Stimulated activated CD8-positive, alpha-beta memory T cell treated with anti-CD3 and anti-CD28 coated beads, Interleukin-7, amount 100 ng/mL, for 24 hours (primary cell): ENCODE measurements at regions not wholly inside any gene's neighbourhood (a gene's known extent, or its start where the extent isn't known, plus 50 kb on each side); places are given as distances from the start of the nearest gene placed in this dataset.

Experiments
- DNase-seq: peaks from one replicate; pipeline ENCODE4 v3.0.0-alpha.2; 2020; ENCODE audit warnings: low read depth

DNA sequence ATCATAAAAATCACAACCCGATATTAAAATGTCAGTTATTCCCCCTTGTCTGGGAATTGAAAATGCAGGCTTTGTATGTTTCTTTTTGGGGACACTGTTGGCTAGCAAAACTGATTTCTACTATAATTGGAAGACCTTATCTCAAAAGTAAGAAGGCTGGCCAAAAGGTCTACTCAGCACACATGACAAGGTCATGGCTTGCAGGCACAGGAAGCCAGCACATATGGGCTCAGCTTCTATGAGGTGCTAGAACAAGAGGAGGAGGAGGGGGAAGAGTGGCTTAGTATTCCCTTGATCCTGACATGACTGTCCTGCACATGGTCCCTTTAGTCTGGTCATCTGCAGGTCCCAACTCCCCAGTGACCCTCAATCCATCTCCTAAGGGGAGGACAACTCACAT, 681.2 kb downstream of the SQOR start:
- no peak for DNase-seq

DNA sequence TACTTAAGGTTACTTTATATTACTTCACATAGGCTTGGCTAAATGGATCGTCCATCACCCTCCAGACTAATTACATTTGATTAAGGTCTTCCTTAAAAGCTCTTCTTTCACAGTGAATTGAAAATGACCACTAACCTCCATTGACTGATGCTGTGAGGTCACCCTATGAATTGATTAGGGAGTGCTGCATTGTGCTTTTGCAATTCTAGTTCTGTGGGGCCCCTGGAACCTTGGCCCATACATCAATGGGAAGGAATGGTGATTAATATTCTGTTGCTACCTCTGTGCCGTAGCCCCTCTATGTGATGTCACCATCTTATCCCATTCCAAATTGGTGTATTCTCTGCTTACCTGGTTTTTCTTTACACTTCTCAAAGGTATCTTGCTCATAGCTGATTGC, 682.2 kb downstream of the SQOR start:
- no peak for DNase-seq

DNA sequence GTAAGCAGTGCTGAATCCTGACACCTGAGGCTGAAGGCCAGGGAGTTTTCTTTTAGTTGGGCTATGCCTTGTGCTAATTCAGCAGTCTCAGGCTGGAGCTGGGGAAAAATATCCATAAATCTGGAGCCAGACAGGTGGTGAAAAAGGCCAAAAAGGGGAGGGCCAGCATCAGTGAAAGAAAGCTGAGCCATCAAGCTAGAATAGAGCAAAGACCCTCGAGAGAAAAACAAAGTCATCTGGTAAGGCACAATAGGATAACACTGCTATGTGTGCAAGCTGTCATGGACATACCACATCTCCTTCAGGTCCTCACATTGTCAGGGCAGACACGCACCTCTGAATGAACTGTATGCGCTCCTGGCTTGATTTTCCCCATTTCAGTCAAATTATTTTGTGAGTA, 687.9 kb downstream of the SQOR start:
- DNase-seq: no peak

GRCh38 chr15:46326173-46326572, 691.3 kb downstream of the SQOR start:
- no peak for DNase-seq

GRCh38 chr15:46328821-46329220, 694.0 kb downstream of the SQOR start:
- no peak for DNase-seq

DNA sequence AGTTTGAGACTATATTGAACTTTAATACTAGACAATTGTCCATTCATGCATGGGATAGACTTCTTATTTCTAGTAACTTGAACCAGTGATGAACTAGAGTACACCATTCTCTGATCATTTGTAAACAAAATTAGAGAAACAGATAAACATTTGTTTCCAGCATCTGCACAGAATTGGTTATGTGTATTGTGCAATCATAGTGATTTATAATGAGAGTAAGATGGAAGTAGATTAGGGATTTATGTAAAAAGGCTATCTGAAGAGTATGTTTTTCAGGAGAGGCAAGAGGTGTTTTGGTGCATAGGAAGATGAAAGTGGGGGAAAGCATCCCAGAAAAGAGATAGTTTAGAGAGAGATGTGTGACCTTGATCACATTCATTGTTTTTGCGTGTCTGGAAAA, 695.0 kb downstream of the SQOR start:
- no peak for DNase-seq

DNA sequence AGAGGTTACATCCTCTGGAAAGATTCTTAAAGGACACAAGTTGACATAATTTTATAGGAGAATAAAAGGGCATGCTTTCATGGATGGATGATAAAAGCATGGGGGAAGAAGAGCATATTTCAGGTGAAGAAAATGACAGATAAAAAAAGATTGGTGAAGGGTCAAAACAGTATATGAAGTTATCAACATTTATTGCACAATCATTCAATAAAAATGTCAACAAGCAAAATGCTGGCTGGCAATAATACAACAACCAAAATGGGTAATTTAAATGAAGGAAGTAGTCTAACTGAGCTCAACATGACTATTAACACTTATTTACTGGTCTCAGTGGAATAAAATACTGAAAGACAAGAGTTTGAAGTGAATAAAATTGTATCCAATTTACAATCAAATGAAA, 696.7 kb downstream of the SQOR start:
- DNase-seq: no peak

- no peak for DNase-seq
Measured at GRCh38 chr15:46343196-46343935, 708.5 kb downstream of the SQOR start.

DNA sequence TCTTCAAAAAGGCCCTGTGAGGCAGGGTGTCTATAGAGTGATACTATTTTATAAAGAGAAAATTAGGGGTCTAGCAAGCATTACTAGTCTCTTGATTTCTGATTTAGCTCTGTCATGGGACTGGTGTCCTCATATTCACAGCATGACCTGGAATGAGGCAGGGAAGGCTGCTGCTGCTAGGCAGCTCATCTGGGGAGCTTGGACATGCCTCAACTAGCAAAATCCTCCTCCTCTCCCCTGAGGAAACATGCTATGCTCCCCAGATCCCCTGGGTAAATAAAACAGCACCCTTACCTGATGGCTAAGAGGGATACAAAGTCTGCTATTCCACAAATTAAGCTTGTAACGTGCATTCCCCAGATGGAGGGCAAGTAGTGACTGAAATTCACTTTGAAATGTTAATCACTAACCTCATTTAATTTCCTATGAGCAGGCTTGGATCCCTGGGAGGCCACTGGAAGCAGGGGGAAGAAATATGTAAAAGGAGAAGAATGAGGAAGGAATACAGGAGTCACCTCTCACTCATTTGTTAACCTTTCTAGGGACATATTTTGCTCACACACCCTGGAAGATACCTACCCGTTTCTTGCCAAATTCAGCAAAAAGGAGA, 709.4 kb downstream of the SQOR start:
- DNase-seq: no peak

- no peak for DNase-seq
Measured at GRCh38 chr15:46344915-46345314, 710.1 kb downstream of the SQOR start.

- DNase-seq: no peak
Measured at GRCh38 chr15:46354443-46354842, 719.6 kb downstream of the SQOR start.

DNA sequence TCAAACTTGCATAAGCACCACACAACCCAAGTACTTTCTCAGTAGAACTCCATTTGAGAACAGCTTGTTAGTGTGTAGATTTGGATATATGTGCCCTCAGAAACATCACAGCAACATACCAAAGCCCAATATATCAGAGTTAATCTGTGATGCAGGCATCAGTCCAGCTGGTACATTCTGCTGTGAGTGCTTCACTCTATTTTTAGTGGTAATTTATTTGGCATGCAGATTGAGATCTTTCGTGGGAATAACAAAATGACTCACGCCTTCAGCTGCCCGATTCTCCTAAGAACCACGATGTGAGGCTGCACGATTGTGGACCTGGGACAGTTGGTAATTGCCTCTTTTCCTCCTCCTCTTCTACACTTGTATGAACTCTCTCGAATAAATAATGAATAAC, 730.7 kb downstream of the SQOR start:
- DNase-seq: no peak

DNA sequence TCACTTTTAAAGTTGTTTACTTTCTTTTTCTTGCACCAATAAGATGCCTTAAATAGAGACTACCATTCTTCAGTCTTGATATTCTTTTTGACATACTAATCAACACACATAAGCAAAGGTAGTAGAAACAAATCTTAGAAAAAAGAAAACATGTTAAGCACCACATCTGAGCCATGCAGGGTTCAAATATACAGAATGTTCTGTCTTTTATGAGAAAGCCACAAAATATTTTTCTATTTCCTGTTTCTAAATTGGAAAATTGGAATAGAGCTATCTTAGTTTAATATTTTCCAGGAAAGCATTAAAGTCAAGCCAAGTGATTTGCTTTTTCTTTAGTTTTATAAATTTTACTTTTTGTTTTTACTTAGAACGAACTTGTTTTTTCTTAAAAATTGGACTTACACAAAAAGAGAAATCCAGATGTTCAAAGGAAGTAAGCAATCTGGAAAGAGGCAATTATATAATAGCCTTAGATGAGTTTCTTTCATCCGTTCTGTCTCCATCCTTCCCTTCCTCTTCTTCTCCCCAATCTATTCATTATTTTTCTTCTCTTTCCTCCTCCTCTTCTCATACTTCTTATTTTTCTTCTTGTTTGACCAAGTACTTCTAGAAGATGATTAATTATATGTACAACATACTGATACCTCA, 731.7 kb downstream of the SQOR start:
- DNase-seq: no peak

- DNase-seq: no peak
Measured at GRCh38 chr15:46383978-46384377, 749.1 kb downstream of the SQOR start.

DNA sequence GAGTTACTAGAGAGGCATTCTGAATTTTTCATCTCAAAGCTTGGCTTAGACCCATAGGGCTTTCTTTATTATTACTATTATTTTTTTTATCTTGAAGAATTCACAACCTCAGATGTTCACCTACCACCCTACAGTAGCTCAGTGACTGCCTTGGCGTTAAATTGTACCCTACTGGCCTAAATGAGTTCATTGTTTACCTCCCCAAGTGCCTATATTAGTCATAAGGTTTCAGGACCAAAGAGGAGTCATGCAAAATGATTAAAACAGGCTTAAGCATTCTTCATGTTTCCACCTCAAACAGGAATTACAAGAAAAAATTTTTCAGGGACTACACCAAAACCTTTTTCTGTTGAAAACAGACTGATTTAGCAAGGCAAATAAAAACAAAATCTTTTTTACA, 751.5 kb downstream of the SQOR start:
- DNase-seq: no peak

DNA sequence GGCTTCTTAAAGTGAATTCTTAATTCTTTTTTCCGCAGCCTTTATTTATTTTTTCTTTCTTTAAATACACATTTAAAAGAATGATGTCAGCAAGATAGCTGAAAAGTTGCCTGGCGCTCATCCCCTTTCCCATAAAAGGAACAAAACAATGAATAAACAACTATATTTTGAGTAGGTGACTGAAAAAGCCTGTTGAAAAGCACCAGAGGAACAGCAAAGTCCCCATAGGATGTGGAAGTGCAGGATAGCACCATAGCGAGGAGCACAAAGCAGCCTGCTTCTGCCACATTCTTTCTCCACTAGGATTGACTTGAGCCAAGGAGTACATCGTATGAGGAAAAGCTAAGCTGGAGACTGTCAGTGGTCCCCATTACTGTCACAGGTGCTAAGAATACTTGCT, 754.9 kb downstream of the SQOR start:
- no peak for DNase-seq

- no peak for DNase-seq
Measured at GRCh38 chr15:46394463-46394862, 759.6 kb downstream of the SQOR start.

DNA sequence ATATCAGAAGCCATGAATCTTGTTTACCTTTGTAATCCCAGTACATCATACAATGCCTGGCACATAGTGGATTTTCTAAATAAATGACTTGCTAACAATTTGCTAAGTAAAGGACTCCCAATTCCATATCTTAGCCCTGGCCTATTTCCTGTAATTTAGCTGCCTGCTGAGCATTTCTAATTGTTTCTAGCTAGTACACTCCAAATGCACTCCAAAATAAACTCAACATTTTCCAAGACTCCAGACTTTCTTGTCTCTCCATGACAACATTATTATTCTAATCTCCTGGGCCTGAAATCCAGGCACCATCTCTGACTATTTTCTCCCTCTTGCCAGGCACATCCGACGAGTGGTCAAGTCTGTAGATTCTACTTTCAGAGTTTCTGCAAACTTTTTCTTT, 773.5 kb downstream of the SQOR start:
- DNase-seq: no peak

GRCh38 chr15:46409841-46410301, 775.0 kb downstream of the SQOR start:
- no peak for DNase-seq

DNA sequence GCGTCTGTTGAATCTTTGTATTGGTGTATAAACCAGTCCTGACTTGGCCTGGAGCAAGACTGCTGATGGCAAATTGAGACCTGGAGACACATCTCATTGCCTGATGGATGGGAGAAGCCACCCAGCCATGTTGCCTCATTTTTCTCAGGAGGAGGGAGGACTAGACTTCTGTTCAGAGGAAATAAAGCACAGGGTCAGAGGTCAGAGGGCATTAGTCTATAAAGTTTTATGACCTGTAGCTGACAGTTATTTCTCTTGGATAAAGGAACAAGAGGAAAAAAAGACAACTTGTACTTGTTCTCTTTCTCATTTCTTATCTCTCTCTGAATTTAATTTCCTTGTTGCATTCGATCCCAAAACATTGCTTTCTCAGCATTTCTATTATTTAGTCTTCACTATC, 775.9 kb downstream of the SQOR start:
- DNase-seq: no peak

- no peak for DNase-seq
Measured at GRCh38 chr15:46411900-46412299, 777.1 kb downstream of the SQOR start.

DNA sequence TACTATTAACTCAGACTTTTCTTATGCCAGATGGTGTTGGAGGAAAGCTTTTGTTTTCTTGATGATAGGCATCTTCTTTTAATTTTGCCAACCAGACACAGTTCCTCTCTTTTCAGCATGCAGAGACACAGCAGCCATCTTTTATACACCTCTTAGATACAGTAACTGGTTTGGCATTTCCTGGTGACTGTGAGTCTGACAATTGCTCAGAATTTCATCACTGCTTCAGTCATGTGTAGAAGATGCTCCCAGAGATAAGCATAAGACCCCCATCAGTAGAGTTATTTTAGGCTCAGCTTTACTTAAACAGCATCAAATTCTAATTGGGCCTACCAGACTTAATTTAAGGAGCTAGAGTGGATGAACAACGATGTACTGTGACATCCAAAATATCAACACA, 779.0 kb downstream of the SQOR start:
- DNase-seq: no peak

GRCh38 chr15:46416544-46416943, 781.7 kb downstream of the SQOR start:
- no peak for DNase-seq

DNA sequence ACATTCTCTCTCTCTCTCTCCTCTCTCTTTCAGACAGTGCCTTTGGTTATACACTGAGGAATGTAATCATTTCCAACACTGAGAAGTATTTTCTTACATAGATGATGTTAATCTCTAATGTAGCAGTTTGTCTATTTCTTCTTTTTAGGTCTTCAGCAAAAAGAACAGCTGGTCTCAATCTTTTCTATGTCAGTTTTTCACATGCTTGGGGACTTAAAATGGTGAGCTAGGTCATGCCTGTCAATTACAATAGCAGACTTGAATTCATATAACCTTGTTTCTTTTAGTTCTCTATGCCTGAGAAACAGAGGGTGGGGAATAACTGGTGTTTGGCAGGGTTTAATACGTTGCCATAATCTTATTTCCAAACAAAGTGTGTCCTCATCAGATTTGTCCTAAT, 786.2 kb downstream of the SQOR start:
- no peak for DNase-seq
